Liver (tissue), 8 donors: ENCODE measurements at regions not wholly inside any gene's neighbourhood (a gene's known extent, or its start where the extent isn't known, plus 50 kb on each side); places are given as distances from the start of the nearest gene placed in this dataset.

Experiments
- DNase-seq: peaks from one replicate; pipeline ENCODE4 v3.0.0-alpha.2; 2017; ENCODE audit warnings: low spot score
- H3K27ac ChIP-seq, 2 donors: one replicate each; pipeline ENCODE4 v1.7.0; 2013; ENCODE audit warnings: inconsistent platforms in 2 of 2, low read length in 2 of 2, control low read depth in 1 of 2, low read depth in 1 of 2, mild to moderate bottlenecking in 1 of 2
- H3K27me3 ChIP-seq, 4 donors: one replicate each; pipeline versions ENCODE4 v1.6.1 to v1.7.0; 2013; ENCODE audit warnings: low read length in 3 of 4, inconsistent platforms in 1 of 4, mild to moderate bottlenecking in 1 of 4, moderate library complexity in 1 of 4; ENCODE audit not compliant: control insufficient read depth in 4 of 4, insufficient read depth in 4 of 4
- H3K36me3 ChIP-seq, 4 donors: one replicate each; pipeline versions ENCODE4 v1.6.1 to v1.7.0; 2013; ENCODE audit warnings: low read length in 3 of 4, mild to moderate bottlenecking in 3 of 4, low read depth in 1 of 4, moderate library complexity in 1 of 4; ENCODE audit not compliant: control insufficient read depth in 4 of 4, insufficient read depth in 3 of 4
- H3K4me1 ChIP-seq, 4 donors: one replicate each; pipeline versions ENCODE4 v1.6.1 to v1.7.0; 2013; ENCODE audit warnings: low read length in 3 of 4, mild to moderate bottlenecking in 3 of 4, moderate library complexity in 1 of 4; ENCODE audit not compliant: control insufficient read depth in 4 of 4, insufficient read depth in 4 of 4
- H3K4me3 ChIP-seq, 3 donors: one replicate each; pipeline versions ENCODE4 v1.6.1 to v1.7.0; 2013; ENCODE audit warnings: low read length in 3 of 3, control low read depth in 1 of 3, low read depth in 1 of 3, mild to moderate bottlenecking in 1 of 3
- H3K9ac ChIP-seq, 2 donors: one replicate each; pipeline ENCODE4 v1.7.0; 2013; ENCODE audit warnings: low read length in 2 of 2, mild to moderate bottlenecking in 2 of 2, moderate library complexity in 2 of 2, control low read depth in 1 of 2, low read depth in 1 of 2
- H3K9me3 ChIP-seq, 4 donors: one replicate each; pipeline versions ENCODE4 v1.6.1 to v1.7.0; 2013; ENCODE audit warnings: low read length in 3 of 4; ENCODE audit not compliant: control insufficient read depth in 4 of 4
- CTCF ChIP-seq: fragments of 150-350 bp; IDR thresholded peaks from 2 replicates; pipeline ENCODE4 v1.5.1; 2017; ENCODE audit warnings: improper control_type of control experiment, low read depth, low read length; ENCODE audit not compliant: missing input control
- EGR1 ChIP-seq, 2 donors: IDR thresholded peaks; 2 replicates each; pipeline ENCODE4 v1.6.1; 2016 to 2018; ENCODE audit warnings: antibody characterized with exemption in 2 of 2, low read depth in 2 of 2
- FOXA1 ChIP-seq: IDR thresholded peaks from 2 replicates; pipeline ENCODE4 v1.6.1; 2016; ENCODE audit warnings: antibody characterized with exemption
- FOXA2 ChIP-seq: IDR thresholded peaks from 2 replicates; pipeline ENCODE4 v1.6.1; 2016; ENCODE audit warnings: antibody characterized with exemption
- GABPA ChIP-seq, 2 donors: IDR thresholded peaks in 1 of 2; conservative IDR thresholded peaks in 1 of 2; 2 replicates each; pipeline ENCODE4 v1.6.1; 2016; ENCODE audit warnings: antibody characterized with exemption in 2 of 2, mild to moderate bottlenecking in 1 of 2, moderate library complexity in 1 of 2
- HNF4A ChIP-seq, 2 donors: conservative IDR thresholded peaks; 2 replicates each; pipeline ENCODE4 v1.6.1; 2016; ENCODE audit warnings: antibody characterized with exemption in 2 of 2, mild to moderate bottlenecking in 2 of 2
- JUND ChIP-seq, 2 donors: IDR thresholded peaks; 2 replicates each; pipeline ENCODE4 v1.6.1; 2016; ENCODE audit warnings: antibody characterized with exemption in 2 of 2
- MAX ChIP-seq: IDR thresholded peaks from 2 replicates; pipeline ENCODE4 v1.6.1; 2016; ENCODE audit warnings: antibody characterized with exemption
- NR2F2 ChIP-seq: IDR thresholded peaks from 2 replicates; pipeline ENCODE4 v1.6.1; 2016; ENCODE audit warnings: antibody characterized with exemption
- RAD21 ChIP-seq, 2 donors: IDR thresholded peaks; 2 replicates each; pipeline ENCODE4 v1.6.1; 2016; ENCODE audit warnings: antibody characterized with exemption in 2 of 2, mild to moderate bottlenecking in 2 of 2
- TAF1 ChIP-seq: conservative IDR thresholded peaks from 2 replicates; pipeline ENCODE4 v1.6.1; 2016; ENCODE audit warnings: antibody characterized with exemption, mild to moderate bottlenecking
- YY1 ChIP-seq: IDR thresholded peaks from 2 replicates; pipeline ENCODE4 v1.6.1; 2016; ENCODE audit warnings: antibody characterized with exemption, mild to moderate bottlenecking
- ZBTB33 ChIP-seq: IDR thresholded peaks from 2 replicates; pipeline ENCODE4 v1.6.1; 2016; ENCODE audit warnings: antibody characterized with exemption
- WGBS: extraction: QIAGEN DNeasy Blood & Tissue Kit; methylation state at CpG from one replicate; pipeline ENCODE4 v1.1.7; 2013; 5-methylcytosine and 5-hydroxymethylcytosine counted together
- donor health status: healthy.
- donor health status: healthy.
- donor health status: healthy.
- donor health status: healthy.
- donor health status: healthy.

- no peak for TF ChIP-seq HNF4A (conservative IDR thresholded peaks at IDR 0.05)
- 78% methylated on average over 1 of the region's 1 CpG for WGBS
- H3K9ac ChIP-seq, result no peak overlapping the region
Observed at GRCh38 chr16:76729525-76729924, 452.3 kb downstream of the CNTNAP4 start.

GRCh38 chr16:76732894-76733293 is 455.7 kb downstream of the CNTNAP4 start:
- no peaks in the 10 kb centered on the region for H3K4me1 ChIP-seq
- H3K27ac ChIP-seq, result no peak overlapping the region
- H3K4me3 ChIP-seq, result no peak overlapping the region
- H3K9ac ChIP-seq, result no peak overlapping the region
- H3K9me3 ChIP-seq, result no peaks in the 10 kb centered on the region
- H3K27me3 ChIP-seq, result no peaks in the 10 kb centered on the region
- no peaks in the 10 kb centered on the region for H3K36me3 ChIP-seq
- TF ChIP-seq TAF1 (no peak), JUND (IDR thresholded peaks at IDR 0.05) (no peak), HNF4A (conservative IDR thresholded peaks at IDR 0.05) (no peak), FOXA2 (no peak), FOXA1 (no peak)
- DNase-seq, result no peak

More at GRCh38 chr16:76729525-76729924, 452.3 kb downstream of the CNTNAP4 start:
- Histone ChIP-seq H3K27ac (no peak overlapping the region), H3K36me3 (no peaks in the 10 kb centered on the region), H3K4me1 (no peaks in the 10 kb centered on the region), H3K4me3 (no peak overlapping the region), H3K9me3 (no peaks in the 10 kb centered on the region), H3K27me3 (no peaks in the 10 kb centered on the region)
- DNase-seq, result no peak

GRCh38 chr16:76741623-76742022 is 449.4 kb upstream of the MON1B start:
- Histone ChIP-seq H3K36me3 (no peaks in the 10 kb centered on the region), H3K9me3 (peaks cover 0 to 24% (median 3%) of the 10 kb centered on the region in 4 donors), H3K27me3 (no peaks in the 10 kb centered on the region), H3K9ac (no peak overlapping the region), H3K4me1 (no peaks in the 10 kb centered on the region), H3K27ac (no peak overlapping the region), H3K4me3 (no peak overlapping the region)
- no peak for TF ChIP-seq TAF1
- no peak for TF ChIP-seq YY1
- TF ChIP-seq GABPA (IDR thresholded peaks at IDR 0.05 in 1 of 2, conservative IDR thresholded peaks at IDR 0.05 in 1 of 2), result no peak
- TF ChIP-seq HNF4A (conservative IDR thresholded peaks at IDR 0.05), result no peak
- no peak for TF ChIP-seq FOXA2
- no peak for TF ChIP-seq ZBTB33
- no peak for TF ChIP-seq NR2F2
- TF ChIP-seq RAD21 (IDR thresholded peaks at IDR 0.05), result no peak
- no peak for TF ChIP-seq CTCF
- no peak for TF ChIP-seq FOXA1
- no peak for TF ChIP-seq MAX
- TF ChIP-seq EGR1 (IDR thresholded peaks at IDR 0.05; ENCODE audit: low read depth in 2 of 2), result no peak
- no peak for DNase-seq
- 95% methylated on average over 4 of the region's 4 CpGs for WGBS
